ENCODE measurements at regions not wholly inside any gene's neighbourhood (a gene's known extent, or its start where the extent isn't known, plus 50 kb on each side); places are given as distances from the start of the nearest gene placed in this dataset.

DNA sequence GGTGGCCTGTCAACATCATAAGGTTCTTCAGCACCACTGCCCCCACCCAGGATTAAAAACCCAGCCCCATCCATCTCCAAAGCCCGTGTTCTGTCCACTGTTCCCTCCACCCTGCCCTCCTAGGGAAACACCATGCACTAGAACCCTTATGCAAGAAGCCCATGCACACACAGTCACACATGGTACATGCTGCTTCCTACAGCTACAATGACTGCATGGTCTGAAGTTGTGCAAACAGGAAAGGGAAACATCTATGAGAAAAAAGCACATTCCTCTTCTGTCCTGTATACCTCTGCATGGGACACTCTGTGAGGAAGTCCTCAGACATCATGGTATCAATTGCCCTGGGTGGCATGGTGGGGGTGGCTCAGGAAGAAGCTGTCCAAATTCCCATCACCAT is 108.6 kb upstream of the MRPS22 start:
- no peaks in the 10 kb centered on the region for H3K36me3 ChIP-seq
- intact Hi-C loops (cut with DNase I): no loop called here
- H3K4me3 ChIP-seq: no peak overlapping the region
- TF ChIP-seq, protein P1, sequence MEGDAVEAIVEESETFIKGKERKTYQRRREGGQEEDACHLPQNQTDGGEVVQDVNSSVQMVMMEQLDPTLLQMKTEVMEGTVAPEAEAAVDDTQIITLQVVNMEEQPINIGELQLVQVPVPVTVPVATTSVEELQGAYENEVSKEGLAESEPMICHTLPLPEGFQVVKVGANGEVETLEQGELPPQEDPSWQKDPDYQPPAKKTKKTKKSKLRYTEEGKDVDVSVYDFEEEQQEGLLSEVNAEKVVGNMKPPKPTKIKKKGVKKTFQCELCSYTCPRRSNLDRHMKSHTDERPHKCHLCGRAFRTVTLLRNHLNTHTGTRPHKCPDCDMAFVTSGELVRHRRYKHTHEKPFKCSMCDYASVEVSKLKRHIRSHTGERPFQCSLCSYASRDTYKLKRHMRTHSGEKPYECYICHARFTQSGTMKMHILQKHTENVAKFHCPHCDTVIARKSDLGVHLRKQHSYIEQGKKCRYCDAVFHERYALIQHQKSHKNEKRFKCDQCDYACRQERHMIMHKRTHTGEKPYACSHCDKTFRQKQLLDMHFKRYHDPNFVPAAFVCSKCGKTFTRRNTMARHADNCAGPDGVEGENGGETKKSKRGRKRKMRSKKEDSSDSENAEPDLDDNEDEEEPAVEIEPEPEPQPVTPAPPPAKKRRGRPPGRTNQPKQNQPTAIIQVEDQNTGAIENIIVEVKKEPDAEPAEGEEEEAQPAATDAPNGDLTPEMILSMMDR (IDR thresholded peaks at IDR 0.05): no peak
- H3K27me3 ChIP-seq: no peaks in the 10 kb centered on the region
- no peak overlapping the region for H3K27ac ChIP-seq
- H3K4me1 ChIP-seq: no peaks in the 10 kb centered on the region
- H3K9me3 ChIP-seq: no peaks in the 10 kb centered on the region
- DNase-seq (ENCODE audit: low spot score in 2 of 2): no peak

DNA sequence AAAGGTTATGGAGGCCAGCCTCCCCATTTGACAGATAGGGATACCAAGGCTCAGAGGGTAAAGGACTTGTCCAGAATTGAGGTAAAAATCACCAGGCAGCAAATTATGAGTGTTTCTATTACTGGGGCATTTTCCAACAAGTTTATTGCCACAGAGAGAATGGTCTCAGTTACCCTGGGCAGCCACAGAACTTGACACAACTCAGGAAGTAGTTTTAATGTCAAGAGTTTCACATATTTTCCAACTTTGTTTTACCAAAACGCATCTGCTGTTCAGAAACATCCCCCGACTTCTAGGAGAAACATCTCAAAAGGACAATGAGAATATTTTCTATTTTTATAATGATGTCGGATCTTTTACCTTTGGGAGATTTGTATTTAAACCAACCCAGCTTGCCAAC is 107.5 kb upstream of the MRPS22 start:
- Histone ChIP-seq H3K36me3 (no peaks in the 10 kb centered on the region), H3K27ac (no peak overlapping the region), H3K4me3 (no peak overlapping the region), H3K27me3 (no peaks in the 10 kb centered on the region), H3K4me1 (no peaks in the 10 kb centered on the region), H3K9me3 (no peaks in the 10 kb centered on the region)
- no peak for DNase-seq (ENCODE audit: low spot score in 2 of 2)
- TF ChIP-seq, protein P1 (IDR thresholded peaks at IDR 0.05): no peak
- intact Hi-C loops (cut with DNase I): no loop called here

DNA sequence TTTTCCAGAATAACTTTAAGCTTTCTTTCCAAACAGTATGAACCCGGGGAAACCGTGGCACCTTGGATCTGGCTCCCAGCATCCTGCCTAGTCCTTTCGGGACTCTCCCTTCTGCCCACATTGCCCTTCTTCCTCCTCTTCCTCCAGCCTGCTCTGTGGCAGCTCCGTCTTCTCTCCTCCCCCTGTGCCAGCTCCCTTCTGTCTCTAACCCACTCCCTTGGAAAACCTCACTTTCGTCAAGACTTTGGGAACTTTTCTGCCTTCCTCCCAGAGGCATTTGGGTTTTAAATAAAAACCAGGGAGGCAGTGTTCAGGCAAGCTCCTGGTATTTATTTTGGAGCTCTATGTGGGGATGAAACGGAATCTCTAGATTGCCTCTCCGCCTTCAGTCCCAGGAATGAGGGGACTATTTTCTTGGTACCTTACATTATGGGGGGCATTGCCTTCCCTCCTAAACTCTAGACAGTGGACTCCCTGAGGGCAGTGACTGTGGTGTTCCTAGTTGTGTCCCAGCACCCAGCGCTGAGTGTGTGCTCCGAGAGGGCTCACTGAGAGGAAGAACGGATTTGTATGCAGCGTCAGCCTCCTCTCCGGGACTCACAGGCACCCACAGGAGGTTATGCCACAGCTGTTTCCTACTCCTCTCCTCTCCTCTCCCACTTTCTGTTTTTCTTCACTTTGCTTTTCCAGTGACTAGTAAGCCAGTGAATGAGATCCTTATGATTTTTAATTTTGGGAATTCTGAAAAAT is 105.4 kb upstream of the MRPS22 start:
- Histone ChIP-seq H3K27ac (no peak overlapping the region), H3K4me3 (no peak overlapping the region), H3K27me3 (no peaks in the 10 kb centered on the region), H3K4me1 (no peaks in the 10 kb centered on the region), H3K9me3 (no peaks in the 10 kb centered on the region), H3K36me3 (no peaks in the 10 kb centered on the region)
- TF ChIP-seq, protein P1 (IDR thresholded peaks at IDR 0.05): no peak
- intact Hi-C loops (cut with DNase I): no loop called here
- DNase-seq (ENCODE audit: low spot score in 2 of 2): no peak

DNA sequence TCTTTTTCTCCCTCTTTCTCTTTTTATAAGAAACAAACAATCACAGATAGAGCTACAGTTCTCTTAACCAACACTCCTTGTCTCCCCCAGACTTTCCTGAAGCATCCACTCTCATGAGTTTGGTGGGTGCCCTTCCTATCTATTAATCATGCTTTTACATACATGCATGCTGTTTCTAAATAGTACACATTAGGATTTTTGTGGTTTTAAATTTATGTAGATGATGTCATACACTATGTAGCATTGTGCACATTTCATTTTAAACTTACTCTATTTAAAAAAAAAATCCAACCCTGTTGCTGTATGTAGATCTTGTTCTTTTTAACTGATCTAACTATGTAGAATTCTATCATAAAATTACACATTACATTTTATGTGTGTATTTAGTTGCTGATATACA is 104.3 kb upstream of the MRPS22 start:
- Histone ChIP-seq H3K27me3 (no peaks in the 10 kb centered on the region), H3K4me1 (no peaks in the 10 kb centered on the region), H3K9me3 (no peaks in the 10 kb centered on the region), H3K4me3 (no peak overlapping the region), H3K27ac (no peak overlapping the region), H3K36me3 (no peaks in the 10 kb centered on the region)
- DNase-seq (ENCODE audit: low spot score in 2 of 2): no peak
- TF ChIP-seq, protein P1 (IDR thresholded peaks at IDR 0.05): no peak
- intact Hi-C loops (cut with DNase I): no loop called here

DNA sequence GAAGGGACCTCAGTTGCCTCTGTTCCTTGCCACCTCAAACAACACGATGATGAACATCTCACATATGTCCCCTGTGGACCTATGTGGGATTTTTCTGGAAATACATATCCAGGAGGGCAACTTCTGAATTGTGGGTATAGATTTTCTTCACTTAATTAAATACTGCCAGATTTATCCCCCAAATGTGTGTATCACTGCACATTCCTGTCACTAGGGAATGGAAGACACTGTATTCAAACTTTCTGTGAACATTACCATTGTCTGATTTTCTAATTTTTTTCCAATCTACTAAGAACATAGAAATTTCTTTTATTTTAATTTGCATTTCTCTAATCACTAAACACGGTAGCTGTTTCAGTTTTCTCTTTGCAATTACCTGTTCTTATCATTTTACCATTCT is 102.0 kb upstream of the MRPS22 start:
- Histone ChIP-seq H3K4me1 (no peaks in the 10 kb centered on the region), H3K27ac (no peak overlapping the region), H3K4me3 (no peak overlapping the region), H3K9me3 (no peaks in the 10 kb centered on the region), H3K36me3 (no peaks in the 10 kb centered on the region), H3K27me3 (no peaks in the 10 kb centered on the region)
- no peak for DNase-seq (ENCODE audit: low spot score in 2 of 2)
- intact Hi-C loops (cut with DNase I): no loop called here
- TF ChIP-seq, protein P1 (IDR thresholded peaks at IDR 0.05): no peak

DNA sequence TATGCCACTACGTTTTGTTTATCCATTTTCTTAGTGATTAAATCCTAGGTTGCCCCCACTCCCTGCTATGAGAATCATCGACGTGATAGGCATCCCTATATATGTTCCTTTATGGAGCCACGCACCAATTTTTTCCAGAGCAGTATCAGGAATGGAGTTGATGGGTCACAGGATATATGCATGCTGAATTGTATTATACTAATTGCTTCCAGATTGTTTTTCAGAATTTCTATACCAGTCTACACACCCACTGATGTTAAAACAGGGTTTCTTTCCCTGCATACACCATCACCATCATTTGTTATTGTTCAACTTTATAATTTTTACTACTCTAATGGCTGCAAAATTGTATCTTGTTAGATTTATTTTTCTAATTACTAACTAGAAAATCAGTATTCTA is 100.1 kb upstream of the MRPS22 start:
- no peaks in the 10 kb centered on the region for H3K36me3 ChIP-seq
- H3K4me1 ChIP-seq: no peaks in the 10 kb centered on the region
- no peak for DNase-seq (ENCODE audit: low spot score in 2 of 2)
- no peak overlapping the region for H3K4me3 ChIP-seq
- no peaks in the 10 kb centered on the region for H3K9me3 ChIP-seq
- H3K27me3 ChIP-seq: no peaks in the 10 kb centered on the region
- H3K27ac ChIP-seq: no peak overlapping the region
- TF ChIP-seq, protein P1 (IDR thresholded peaks at IDR 0.05): no peak
- intact Hi-C loops (cut with DNase I): no loop called here

All from ascending aorta (tissue), 2 donors.